ENCODE measurements at regions not wholly inside any gene's neighbourhood (a gene's known extent, or its start where the extent isn't known, plus 50 kb on each side); places are given as distances from the start of the nearest gene placed in this dataset.

DNA sequence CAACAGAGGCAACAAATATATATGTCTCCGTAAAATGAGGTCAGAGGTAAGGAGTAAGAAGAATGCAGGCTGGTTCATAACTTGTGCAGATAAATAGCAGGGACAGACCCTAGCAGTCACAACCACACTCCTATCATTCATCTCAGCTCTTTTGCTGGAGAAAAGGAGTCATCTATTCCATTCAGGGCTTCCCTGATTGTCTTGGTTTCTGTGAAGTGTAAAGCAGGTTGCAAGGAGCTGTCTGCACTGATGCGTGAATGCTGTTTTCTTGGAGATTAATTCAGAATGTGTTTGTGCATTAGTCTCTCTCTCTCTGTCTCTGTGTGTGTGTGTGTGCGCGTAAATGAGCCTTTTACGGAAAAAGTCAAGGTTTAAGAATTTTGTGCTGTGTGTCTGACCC, 643.3 kb upstream of the SORCS1 start:
- ATAC-seq (no peak), DNase-seq (ENCODE audit: low spot score) (no peak)
- H3K36me3 Mint-ChIP-seq, result no peaks in the 10 kb centered on the region
- POLR2A ChIA-PET, result no interaction called here
- no peaks in the 10 kb centered on the region for H3K27me3 Mint-ChIP-seq (ENCODE audit: low read depth)
- CTCF ChIA-PET, result no interaction called here
- TF ChIP-seq CBFB (CRISPR knock-in tag; IDR thresholded peaks at IDR 0.05; ENCODE audit: low read depth) (no peak), E2F4 (CRISPR knock-in tag; IDR thresholded peaks at IDR 0.05; ENCODE audit: borderline replicate concordance, low read depth) (no peak), PRRX2 (CRISPR knock-in tag; IDR thresholded peaks at IDR 0.05) (no peak), RELA (CRISPR knock-in tag; IDR thresholded peaks at IDR 0.05; ENCODE audit: borderline replicate concordance) (no peak), ZBTB21 (CRISPR knock-in tag; IDR thresholded peaks at IDR 0.05; ENCODE audit: borderline replicate concordance) (no peak), MXD4 (CRISPR knock-in tag; IDR thresholded peaks at IDR 0.05; ENCODE audit: borderline replicate concordance) (no peak), ATF6 (CRISPR knock-in tag; IDR thresholded peaks at IDR 0.05) (no peak), ZNF416 (CRISPR knock-in tag; IDR thresholded peaks at IDR 0.05) (no peak), MYBL2 (CRISPR knock-in tag; IDR thresholded peaks at IDR 0.05) (no peak)
- TF ChIP-seq, protein P1, sequence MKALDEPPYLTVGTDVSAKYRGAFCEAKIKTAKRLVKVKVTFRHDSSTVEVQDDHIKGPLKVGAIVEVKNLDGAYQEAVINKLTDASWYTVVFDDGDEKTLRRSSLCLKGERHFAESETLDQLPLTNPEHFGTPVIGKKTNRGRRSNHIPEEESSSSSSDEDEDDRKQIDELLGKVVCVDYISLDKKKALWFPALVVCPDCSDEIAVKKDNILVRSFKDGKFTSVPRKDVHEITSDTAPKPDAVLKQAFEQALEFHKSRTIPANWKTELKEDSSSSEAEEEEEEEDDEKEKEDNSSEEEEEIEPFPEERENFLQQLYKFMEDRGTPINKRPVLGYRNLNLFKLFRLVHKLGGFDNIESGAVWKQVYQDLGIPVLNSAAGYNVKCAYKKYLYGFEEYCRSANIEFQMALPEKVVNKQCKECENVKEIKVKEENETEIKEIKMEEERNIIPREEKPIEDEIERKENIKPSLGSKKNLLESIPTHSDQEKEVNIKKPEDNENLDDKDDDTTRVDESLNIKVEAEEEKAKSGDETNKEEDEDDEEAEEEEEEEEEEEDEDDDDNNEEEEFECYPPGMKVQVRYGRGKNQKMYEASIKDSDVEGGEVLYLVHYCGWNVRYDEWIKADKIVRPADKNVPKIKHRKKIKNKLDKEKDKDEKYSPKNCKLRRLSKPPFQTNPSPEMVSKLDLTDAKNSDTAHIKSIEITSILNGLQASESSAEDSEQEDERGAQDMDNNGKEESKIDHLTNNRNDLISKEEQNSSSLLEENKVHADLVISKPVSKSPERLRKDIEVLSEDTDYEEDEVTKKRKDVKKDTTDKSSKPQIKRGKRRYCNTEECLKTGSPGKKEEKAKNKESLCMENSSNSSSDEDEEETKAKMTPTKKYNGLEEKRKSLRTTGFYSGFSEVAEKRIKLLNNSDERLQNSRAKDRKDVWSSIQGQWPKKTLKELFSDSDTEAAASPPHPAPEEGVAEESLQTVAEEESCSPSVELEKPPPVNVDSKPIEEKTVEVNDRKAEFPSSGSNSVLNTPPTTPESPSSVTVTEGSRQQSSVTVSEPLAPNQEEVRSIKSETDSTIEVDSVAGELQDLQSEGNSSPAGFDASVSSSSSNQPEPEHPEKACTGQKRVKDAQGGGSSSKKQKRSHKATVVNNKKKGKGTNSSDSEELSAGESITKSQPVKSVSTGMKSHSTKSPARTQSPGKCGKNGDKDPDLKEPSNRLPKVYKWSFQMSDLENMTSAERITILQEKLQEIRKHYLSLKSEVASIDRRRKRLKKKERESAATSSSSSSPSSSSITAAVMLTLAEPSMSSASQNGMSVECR (CRISPR knock-in tag; IDR thresholded peaks at IDR 0.05; ENCODE audit: borderline replicate concordance), result no peak
- TF ChIP-seq, protein P2, sequence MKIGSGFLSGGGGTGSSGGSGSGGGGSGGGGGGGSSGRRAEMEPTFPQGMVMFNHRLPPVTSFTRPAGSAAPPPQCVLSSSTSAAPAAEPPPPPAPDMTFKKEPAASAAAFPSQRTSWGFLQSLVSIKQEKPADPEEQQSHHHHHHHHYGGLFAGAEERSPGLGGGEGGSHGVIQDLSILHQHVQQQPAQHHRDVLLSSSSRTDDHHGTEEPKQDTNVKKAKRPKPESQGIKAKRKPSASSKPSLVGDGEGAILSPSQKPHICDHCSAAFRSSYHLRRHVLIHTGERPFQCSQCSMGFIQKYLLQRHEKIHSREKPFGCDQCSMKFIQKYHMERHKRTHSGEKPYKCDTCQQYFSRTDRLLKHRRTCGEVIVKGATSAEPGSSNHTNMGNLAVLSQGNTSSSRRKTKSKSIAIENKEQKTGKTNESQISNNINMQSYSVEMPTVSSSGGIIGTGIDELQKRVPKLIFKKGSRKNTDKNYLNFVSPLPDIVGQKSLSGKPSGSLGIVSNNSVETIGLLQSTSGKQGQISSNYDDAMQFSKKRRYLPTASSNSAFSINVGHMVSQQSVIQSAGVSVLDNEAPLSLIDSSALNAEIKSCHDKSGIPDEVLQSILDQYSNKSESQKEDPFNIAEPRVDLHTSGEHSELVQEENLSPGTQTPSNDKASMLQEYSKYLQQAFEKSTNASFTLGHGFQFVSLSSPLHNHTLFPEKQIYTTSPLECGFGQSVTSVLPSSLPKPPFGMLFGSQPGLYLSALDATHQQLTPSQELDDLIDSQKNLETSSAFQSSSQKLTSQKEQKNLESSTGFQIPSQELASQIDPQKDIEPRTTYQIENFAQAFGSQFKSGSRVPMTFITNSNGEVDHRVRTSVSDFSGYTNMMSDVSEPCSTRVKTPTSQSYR (CRISPR knock-in tag; IDR thresholded peaks at IDR 0.05), result no peak
- H3K4me3 Mint-ChIP-seq, result no peak overlapping the region
- H3K4me1 Mint-ChIP-seq, result peaks cover 14% of the 10 kb centered on the region
- no peak overlapping the region for H3K27ac Mint-ChIP-seq
- no peaks in the 10 kb centered on the region for H3K9me3 Mint-ChIP-seq

- no peaks in the 10 kb centered on the region for H3K9me3 Mint-ChIP-seq
- peaks cover 15% of the 10 kb centered on the region for H3K4me1 Mint-ChIP-seq
- DNase-seq (ENCODE audit: low spot score), result no peak
- ChIA-PET POLR2A (no interaction called here), CTCF (interaction anchor here (1.1 kb wide), 1 partner anchor 9 kb away, joined by 3 read pairs; no protein-coding TSS in a partner anchor)
- no peaks in the 10 kb centered on the region for H3K27me3 Mint-ChIP-seq (ENCODE audit: low read depth)
- no peak for TF ChIP-seq ZNF423 (CRISPR knock-in tag; IDR thresholded peaks at IDR 0.05)
- TF ChIP-seq ZMAT4 (CRISPR knock-in tag; IDR thresholded peaks at IDR 0.05), result no peak
- no peak for TF ChIP-seq HMGXB4 (CRISPR knock-in tag; IDR thresholded peaks at IDR 0.05)
- no peak for TF ChIP-seq MYBL2 (CRISPR knock-in tag; IDR thresholded peaks at IDR 0.05)
- TF ChIP-seq FOXP1 (CRISPR knock-in tag; IDR thresholded peaks at IDR 0.05; ENCODE audit: borderline replicate concordance), result no peak
- TF ChIP-seq ZNF396 (CRISPR knock-in tag; IDR thresholded peaks at IDR 0.05; ENCODE audit: borderline replicate concordance), result no peak
- TF ChIP-seq, protein P3, sequence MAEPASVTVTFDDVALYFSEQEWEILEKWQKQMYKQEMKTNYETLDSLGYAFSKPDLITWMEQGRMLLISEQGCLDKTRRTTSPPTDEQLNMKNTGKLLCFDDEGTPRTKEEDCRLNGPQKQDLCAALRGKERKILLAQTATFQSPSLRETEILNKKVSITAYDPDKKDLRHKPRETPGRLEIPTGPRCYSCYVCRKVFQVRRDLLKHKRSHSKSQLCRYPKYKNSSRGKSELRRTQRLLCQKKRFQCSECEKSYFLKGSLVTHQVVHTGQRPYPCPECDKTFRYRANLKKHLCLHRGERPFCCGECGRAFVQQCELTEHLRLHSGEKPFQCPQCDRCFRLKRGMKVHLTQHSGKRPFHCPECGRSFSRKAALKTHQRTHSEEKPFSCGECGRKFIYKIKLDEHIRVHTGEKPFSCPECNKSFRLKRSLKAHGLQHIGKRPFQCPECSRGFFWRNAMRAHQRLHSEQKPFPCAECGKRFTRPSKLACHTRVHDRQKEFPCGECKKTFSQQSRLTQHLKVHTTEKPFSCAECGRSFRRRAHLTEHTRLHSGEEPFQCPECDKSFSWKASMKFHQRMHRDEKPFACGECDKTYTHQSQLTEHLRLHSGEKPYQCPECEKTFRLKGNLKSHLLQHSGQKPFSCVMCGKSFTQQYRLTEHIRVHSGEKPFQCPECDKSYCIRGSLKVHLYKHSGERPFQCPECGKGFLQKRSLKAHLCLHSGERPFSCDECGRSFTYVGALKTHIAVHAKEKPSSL (CRISPR knock-in tag; conservative IDR thresholded peaks at IDR 0.05), result no peak
- no peaks in the 10 kb centered on the region for H3K36me3 Mint-ChIP-seq
- no peak overlapping the region for H3K4me3 Mint-ChIP-seq
- H3K27ac Mint-ChIP-seq, result peak overlapping the region; percentile 61; the same call in 1 of the 2 replicates
- no peak for ATAC-seq
Measured at GRCh38 chr10:107806026-107806425, 641.5 kb upstream of the SORCS1 start.

Data from WTC11 (cell line).